WTC11 (cell line): ENCODE measurements at regions not wholly inside any gene's neighbourhood (a gene's known extent, or its start where the extent isn't known, plus 50 kb on each side); places are given as distances from the start of the nearest gene placed in this dataset.

Source experiments
- STAT6 ChIP-seq: sonication (generic); formaldehyde crosslinking; conservative IDR thresholded peaks from 2 replicates; pipeline ENCODE4 v1.8.1; 2023; ENCODE audit warnings: mild to moderate bottlenecking, low read depth, missing genetic modification reagents, moderate library complexity
- TCF7 ChIP-seq: sonication (generic); formaldehyde crosslinking; IDR thresholded peaks from 2 replicates; pipeline ENCODE4 v1.8.0; 2022; ENCODE audit warnings: mild to moderate bottlenecking, low read depth, missing genetic modification reagents, moderate library complexity
- TF ChIP-seq, protein P1 (sequence below): sonication (generic); formaldehyde crosslinking; IDR thresholded peaks from 2 replicates; pipeline ENCODE4 v1.8.0; 2022; ENCODE audit warnings: mild to moderate bottlenecking, missing genetic modification reagents
- TF ChIP-seq, protein P2 (sequence below): fragments of 200-600 bp; IDR thresholded peaks from 2 replicates; pipeline ENCODE4 v1.8.0; 2022; ENCODE audit warnings: antibody characterized with exemption
- TF ChIP-seq, protein P3 (sequence below): fragments of 250-450 bp; sonication (Bioruptor Pico); IDR thresholded peaks from 2 replicates; pipeline ENCODE4 v1.8.0; 2021; ENCODE audit warnings: mild to moderate bottlenecking

GRCh38 chr9:28155671-28156070 lies 582.4 kb upstream of the C9orf72 start:
- TF ChIP-seq, protein P1, sequence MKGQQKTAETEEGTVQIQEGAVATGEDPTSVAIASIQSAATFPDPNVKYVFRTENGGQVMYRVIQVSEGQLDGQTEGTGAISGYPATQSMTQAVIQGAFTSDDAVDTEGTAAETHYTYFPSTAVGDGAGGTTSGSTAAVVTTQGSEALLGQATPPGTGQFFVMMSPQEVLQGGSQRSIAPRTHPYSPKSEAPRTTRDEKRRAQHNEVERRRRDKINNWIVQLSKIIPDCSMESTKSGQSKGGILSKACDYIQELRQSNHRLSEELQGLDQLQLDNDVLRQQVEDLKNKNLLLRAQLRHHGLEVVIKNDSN (CRISPR knock-in tag), result no peak
- TF ChIP-seq, protein P2, sequence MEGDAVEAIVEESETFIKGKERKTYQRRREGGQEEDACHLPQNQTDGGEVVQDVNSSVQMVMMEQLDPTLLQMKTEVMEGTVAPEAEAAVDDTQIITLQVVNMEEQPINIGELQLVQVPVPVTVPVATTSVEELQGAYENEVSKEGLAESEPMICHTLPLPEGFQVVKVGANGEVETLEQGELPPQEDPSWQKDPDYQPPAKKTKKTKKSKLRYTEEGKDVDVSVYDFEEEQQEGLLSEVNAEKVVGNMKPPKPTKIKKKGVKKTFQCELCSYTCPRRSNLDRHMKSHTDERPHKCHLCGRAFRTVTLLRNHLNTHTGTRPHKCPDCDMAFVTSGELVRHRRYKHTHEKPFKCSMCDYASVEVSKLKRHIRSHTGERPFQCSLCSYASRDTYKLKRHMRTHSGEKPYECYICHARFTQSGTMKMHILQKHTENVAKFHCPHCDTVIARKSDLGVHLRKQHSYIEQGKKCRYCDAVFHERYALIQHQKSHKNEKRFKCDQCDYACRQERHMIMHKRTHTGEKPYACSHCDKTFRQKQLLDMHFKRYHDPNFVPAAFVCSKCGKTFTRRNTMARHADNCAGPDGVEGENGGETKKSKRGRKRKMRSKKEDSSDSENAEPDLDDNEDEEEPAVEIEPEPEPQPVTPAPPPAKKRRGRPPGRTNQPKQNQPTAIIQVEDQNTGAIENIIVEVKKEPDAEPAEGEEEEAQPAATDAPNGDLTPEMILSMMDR, result no peak
- TF ChIP-seq, protein P3, sequence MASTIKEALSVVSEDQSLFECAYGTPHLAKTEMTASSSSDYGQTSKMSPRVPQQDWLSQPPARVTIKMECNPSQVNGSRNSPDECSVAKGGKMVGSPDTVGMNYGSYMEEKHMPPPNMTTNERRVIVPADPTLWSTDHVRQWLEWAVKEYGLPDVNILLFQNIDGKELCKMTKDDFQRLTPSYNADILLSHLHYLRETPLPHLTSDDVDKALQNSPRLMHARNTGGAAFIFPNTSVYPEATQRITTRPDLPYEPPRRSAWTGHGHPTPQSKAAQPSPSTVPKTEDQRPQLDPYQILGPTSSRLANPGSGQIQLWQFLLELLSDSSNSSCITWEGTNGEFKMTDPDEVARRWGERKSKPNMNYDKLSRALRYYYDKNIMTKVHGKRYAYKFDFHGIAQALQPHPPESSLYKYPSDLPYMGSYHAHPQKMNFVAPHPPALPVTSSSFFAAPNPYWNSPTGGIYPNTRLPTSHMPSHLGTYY (CRISPR knock-in tag), result no peak
- TF ChIP-seq TCF7 (CRISPR knock-in tag) (no peak), STAT6 (no peak)
